GM19238 (cell line): ENCODE measurements at regions not wholly inside any gene's neighbourhood (a gene's known extent, or its start where the extent isn't known, plus 50 kb on each side); places are given as distances from the start of the nearest gene placed in this dataset.

Experiments used
- DNase-seq: peaks from one replicate; pipeline ENCODE4 v3.0.0; 2011; ENCODE audit warnings: low spot score; ENCODE audit not compliant: insufficient read length

- no peak for DNase-seq
Measured at GRCh38 chr2:225340923-225341322, 58.6 kb upstream of the NYAP2 start.

- DNase-seq, result no peak
Measured at GRCh38 chr2:225337183-225337582, 62.3 kb upstream of the NYAP2 start.

GRCh38 chr2:225334514-225334913, 65.0 kb upstream of the NYAP2 start:
- no peak for DNase-seq

- DNase-seq, result no peak
Measured at GRCh38 chr2:225328192-225328591, 71.3 kb upstream of the NYAP2 start.

- DNase-seq, result no peak
Measured at GRCh38 chr2:225326969-225327368, 72.5 kb upstream of the NYAP2 start.

- DNase-seq, result no peak
Measured at GRCh38 chr2:225319872-225320271, 79.6 kb upstream of the NYAP2 start.

GRCh38 chr2:225318440-225318839, 81.1 kb upstream of the NYAP2 start:
- no peak for DNase-seq

GRCh38 chr2:225317186-225317585, 82.3 kb upstream of the NYAP2 start:
- no peak for DNase-seq

- DNase-seq, result no peak
Measured at GRCh38 chr2:225310745-225311144, 88.8 kb upstream of the NYAP2 start.

- DNase-seq, result no peak
Measured at GRCh38 chr2:225309516-225309915, 90.0 kb upstream of the NYAP2 start.

GRCh38 chr2:225296951-225297350, 102.6 kb upstream of the NYAP2 start:
- DNase-seq, result no peak

- DNase-seq, result no peak
Measured at GRCh38 chr2:225295102-225295501, 104.4 kb upstream of the NYAP2 start.

GRCh38 chr2:225293638-225294037, 105.9 kb upstream of the NYAP2 start:
- no peak for DNase-seq

GRCh38 chr2:225290757-225291400, 108.6 kb upstream of the NYAP2 start:
- no peak for DNase-seq

GRCh38 chr2:225289659-225290058, 109.9 kb upstream of the NYAP2 start:
- DNase-seq, result no peak

- no peak for DNase-seq
Measured at GRCh38 chr2:225288986-225289385, 110.5 kb upstream of the NYAP2 start.

- DNase-seq, result peak; percentile 8
Measured at GRCh38 chr2:225282858-225283710, 116.4 kb upstream of the NYAP2 start.

- DNase-seq, result no peak
Measured at GRCh38 chr2:225276207-225276606, 123.3 kb upstream of the NYAP2 start.

GRCh38 chr2:225275443-225275842, 124.1 kb upstream of the NYAP2 start:
- DNase-seq, result no peak

GRCh38 chr2:225274751-225275150, 124.8 kb upstream of the NYAP2 start:
- DNase-seq, result no peak

- no peak for DNase-seq
Measured at GRCh38 chr2:225272173-225272572, 127.3 kb upstream of the NYAP2 start.

- peak; percentile 24 for DNase-seq
Measured at GRCh38 chr2:225270861-225271260, 128.6 kb upstream of the NYAP2 start.

- no peak for DNase-seq
Measured at GRCh38 chr2:225270053-225270452, 129.5 kb upstream of the NYAP2 start.
